HG02884 (cell line): ENCODE measurements at regions not wholly inside any gene's neighbourhood (a gene's known extent, or its start where the extent isn't known, plus 50 kb on each side); places are given as distances from the start of the nearest gene placed in this dataset.
"Not testable (repeated sequence)": the region's sequence is repeated elsewhere in the genome, so short reads cannot be mapped to it uniquely, and the experiment has no call there.

Experiments used
- ATAC-seq: cut with Tn5 transposase; IDR thresholded peaks from one replicate; pipeline ENCODE4 v1.9.1; 2021; ENCODE audit warnings: mild to moderate bottlenecking, moderate library complexity; ENCODE audit not compliant: unreplicated experiment

DNA sequence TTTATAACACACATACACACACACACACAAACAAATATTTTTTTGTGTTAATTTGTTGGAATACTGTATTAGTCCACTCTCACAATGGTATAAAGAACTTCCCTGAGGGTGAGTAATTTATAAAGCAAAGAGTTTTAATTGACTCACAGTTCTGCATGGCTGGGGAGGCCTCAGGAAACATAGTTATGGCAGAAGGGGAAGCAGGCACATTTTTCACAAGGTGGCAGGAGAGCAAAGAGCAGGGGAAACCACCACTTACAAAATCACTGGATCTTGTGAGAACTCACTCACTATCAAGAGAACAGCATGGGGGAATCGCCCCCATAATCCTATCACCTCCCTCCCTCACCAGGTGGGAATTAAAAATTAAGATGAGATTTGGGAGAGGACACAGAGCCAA lies 205.4 kb upstream of the PTPRD start:
- no peak for ATAC-seq

DNA sequence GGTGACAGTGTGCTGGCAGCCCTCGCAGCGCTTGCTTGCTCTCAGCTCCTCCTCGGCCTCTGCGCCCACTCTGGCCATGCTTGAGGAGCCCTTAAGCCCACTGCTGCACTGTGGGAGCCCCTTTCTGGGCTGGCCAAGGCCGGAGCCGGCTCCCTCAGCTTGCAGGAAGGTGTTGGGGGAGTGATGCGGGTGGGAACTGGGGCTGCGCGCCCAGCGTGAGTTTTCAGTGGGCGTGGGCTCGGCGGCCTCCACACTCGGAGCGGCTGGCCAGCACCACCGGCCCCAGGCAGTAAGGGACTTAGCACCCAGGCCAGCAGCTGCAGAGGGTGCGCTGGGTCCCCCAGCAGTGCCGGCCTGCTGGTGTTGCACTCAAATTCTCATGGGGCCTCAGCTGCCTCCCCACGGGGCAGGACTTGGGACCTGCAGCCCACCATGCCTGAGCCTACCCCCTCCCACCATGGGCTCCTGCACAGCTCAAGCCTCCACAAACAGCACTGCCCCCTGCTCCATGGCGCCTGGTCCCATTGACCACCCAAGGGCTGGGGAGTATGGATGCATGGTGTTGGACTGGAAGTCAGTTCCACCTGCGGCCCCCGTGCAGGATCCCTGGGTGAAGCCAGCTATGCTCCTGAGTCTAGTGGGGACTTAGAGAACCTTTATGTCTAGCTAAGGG lies 223.1 kb upstream of the PTPRD start:
- ATAC-seq: no peak

DNA sequence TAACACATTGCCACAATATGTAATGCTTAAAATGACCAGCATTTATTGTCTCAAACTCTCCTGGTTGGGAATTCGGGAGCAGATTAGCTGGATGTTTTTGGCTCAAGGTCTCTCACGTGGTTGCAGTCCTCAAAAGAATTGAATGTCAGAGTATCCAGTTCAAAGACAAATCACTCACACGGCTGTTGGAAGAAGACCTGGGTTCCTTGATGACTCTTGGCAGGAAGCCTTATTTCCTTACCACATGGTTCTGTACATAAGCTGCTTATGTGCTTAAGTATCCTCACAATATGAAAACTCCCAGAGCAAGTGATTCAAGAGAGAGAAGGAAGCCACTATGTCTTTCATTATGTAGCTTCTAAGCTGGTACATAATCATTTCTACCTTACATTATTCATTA lies 230.3 kb upstream of the PTPRD start:
- ATAC-seq: no peak

DNA sequence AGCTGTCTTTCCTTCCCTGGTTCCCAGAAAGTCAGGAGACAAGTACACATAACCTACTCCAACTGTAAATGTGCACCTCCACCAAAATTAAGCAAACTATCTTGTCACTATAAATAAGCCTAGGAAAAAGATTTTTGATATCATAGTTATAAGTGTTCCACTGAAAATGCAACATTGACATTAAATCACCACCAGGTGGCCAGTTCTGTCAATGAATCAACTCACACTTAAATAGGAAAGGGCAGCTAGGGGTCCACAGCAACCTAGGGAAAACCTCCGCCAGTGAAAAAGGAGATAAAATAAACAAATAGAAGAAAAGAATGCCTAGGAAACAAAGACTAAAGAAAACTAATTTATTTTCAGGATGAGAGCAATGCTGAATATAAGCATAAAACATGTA lies 243.0 kb upstream of the PTPRD start:
- ATAC-seq: no peak

DNA sequence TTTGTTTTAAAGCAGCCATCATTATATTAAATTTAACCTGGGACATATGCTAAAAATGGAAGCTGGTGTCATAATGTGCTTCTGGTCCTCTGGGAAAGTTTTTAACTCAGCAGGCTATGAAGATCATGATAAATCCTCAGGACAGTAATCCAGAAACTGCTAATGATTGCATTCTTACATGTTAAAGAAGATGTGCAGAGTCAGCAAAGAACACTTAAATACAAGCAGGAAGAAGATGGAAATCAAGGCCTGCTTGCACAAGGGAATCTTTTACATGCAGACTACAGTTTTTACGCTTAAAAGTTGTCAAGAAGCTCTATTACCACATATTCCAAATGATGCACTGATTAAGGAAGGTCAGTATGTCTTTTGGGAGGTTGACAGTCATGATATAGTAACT lies 246.0 kb upstream of the PTPRD start:
- ATAC-seq: no peak

DNA sequence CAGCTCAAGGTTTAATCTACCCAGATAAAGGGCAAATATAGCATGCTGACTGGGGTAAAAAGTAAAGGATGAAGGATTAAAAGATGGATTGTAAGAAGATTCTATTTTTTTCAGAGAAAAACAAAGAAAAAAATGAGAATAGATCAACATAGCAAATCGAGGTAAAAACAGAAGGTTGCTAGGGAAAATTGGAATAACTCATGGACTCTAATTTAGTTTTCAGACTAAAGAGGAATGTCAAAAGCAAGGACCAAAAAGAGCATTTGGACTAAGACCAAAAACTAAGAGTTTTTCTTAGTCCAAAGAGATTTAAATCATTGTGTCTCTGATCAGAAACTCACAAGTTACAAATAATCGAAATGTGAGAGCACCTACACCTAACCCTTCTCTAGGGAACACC lies 250.7 kb upstream of the PTPRD start:
- no peak for ATAC-seq

DNA sequence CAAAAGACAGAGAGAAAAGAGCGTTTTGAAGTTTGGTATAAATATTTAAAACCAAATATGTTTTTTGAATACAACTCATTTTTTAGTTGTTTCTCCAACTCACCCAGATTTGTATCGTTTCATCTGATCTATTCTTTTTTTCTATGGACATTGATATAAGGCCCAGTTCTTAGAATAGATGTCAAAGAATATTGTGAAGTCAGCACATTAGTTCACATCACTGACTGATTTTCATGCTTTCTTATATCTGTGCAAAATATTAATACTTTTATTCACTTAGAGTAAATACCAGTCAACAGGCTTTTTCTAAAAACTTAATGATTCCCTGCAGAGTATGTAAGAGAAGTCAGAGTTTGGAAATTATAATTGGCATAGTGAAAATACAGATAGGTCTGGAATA lies 254.4 kb upstream of the PTPRD start:
- ATAC-seq: no peak

DNA sequence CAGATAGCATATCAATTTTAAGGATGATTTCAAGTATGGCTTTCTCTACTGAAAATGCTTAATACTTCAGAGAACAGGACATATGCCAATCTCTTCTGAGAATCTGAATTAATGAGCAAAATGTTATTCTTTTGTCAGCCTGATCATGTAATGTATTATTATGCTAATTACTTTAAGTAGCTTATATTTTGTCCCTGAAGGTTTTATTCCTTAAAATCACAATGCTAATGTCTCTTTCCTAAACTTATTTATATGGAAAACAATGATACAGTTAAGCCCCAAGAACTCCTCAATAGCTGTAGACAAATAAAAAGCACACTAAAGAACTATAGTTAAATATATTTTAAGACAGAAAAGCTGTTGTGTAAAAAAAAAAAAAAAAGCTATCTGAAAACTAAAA lies 256.9 kb upstream of the PTPRD start:
- ATAC-seq: no peak

DNA sequence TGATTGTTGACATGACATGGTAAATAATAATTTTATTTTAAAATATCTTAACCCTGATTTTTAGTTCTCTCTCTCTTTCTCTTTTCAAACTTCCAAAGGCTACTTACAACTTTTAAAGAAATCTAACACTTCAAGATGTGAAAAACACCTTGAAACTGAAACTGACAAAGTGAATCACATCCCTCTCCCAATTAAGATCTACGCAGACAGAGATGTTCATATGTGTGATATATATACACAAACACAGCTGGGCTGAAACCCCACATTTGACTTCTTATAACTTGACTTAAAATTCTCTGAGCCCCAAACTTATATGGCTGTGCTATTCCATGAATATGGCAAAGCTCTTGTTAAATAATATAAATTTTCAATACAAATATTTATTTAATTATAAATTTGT lies 261.2 kb upstream of the PTPRD start:
- ATAC-seq: no peak

DNA sequence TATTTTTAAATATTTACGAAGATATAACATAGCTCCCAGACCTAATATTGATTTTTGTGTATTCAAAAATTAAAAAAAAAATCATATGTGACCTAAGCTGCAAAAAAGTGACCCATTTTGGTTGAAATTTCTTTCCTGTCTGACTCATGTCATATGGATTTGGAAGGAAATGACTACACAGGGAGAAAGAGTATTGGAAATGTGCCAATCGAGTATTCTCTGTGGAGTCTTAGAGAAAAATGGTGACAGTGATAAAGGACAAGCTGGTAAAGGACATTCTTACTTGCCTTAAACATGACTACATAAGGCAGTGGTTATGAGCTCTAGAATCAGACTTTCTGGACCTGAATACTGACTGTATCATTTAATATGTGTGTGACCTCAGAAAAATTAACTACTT lies 262.9 kb upstream of the PTPRD start:
- no peak for ATAC-seq

DNA sequence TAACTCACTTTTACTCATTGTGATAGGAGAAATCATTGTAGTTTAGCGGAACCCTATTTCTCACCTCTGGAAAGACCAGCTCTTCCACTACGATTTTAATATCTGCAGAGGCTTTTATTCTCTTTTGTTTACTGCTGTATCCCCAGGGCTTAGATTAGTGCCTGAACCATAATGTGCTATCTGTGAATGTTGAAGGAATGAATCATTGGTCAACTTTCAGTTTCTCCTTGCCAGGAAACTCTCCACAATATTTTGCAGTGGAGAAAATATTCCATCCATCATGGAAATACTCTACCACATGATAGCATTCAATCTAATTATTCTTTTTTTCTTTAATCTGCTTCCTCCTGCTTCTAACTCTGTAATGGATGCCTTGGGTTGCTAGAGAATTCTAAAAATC lies 263.5 kb upstream of the PTPRD start:
- ATAC-seq: no peak

DNA sequence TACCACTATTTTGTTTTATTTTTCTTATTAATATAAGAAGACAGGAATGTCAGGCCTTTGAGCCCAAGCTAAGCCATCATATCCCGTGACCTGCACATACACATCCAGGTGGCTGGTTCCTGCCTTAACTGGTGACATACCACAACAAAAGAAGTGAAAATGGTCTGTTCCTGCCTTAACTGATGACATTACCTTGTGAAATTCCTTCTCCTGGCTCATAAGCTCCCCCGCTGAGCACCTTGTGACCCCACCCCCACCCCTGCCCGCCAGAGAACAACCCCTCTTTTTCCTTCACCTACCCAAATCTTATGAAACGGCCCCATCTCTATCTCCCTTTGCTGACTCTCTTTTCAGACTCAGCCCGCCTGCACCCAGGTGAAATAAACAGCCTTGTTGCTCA lies 277.5 kb upstream of the PTPRD start:
- ATAC-seq: not testable (repeated sequence)

DNA sequence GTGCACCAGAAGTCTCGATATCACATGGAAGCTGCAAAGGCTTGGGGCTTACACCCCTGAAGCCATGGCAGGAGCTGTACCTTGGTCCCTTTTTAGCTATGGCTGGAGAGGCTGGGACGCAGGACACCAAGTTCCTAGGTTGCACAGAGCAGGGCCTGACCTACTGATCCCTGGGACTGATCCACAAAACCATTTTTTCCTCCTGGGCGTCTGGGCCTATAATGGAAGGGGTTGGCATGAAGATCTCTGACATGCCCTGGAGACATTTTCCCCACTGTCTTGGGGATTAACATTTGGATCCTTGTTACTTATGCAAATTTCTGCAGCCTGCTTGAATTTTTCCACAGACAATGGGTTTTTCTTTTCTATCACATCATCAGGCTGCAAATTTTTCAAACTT lies 286.7 kb upstream of the PTPRD start:
- ATAC-seq: no peak

DNA sequence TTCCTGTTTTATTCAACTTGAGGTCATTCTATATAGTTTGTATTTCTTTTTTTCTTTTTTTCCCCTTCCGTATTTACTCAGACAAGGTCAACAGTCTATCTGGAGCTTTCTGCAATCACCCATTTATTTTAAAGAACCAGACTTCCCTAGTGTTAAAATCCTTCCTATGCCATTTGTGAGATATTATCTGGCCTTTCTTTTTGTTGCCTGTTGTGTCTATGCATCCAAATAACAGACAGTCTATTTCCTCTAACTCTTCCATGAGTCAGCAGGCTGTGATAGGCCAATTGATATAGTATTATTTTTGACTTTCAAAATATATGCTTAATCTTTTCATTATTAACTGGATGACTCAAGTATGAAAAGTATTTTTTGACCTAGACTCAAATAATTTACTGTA lies 291.2 kb upstream of the PTPRD start:
- no peak for ATAC-seq

DNA sequence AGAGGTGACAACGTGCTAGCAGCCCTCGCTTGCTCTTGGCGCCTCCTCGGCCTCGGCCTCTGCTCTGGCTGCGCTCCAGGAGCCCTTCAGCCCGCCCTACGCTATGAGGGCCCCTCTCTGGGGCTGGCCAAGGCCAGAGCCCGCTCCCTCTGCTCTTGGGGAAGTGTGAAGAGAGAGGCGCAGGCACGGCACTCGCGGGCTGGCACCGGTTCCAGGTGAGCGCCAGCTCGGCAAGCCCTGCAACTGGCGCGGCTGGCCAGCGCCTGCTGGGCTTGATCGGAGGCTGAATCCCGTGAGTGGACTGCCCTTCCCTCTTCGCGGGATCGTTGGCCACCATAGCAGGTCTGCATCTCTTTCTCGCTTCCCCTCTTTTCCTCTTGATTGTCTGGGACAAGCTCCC lies 298.0 kb upstream of the PTPRD start:
- no peak for ATAC-seq

DNA sequence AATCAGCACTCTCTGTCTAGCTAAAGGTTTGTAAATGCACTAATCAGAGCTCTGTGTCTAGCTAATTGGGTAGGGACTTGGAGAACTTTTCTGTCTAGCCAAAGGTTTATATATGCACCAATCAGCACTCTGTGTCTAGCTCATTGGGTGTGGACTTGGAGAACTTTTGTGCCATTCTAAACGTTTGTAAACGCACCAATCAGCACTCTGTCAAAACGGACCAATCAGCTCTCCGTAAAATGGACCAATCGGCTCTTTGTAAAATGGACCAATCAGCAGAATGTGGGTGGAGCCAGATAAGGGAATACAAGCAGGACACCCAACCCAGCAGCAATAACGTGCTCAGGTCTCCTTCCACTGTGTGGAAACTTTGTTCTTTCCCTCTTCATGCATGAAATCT lies 298.6 kb upstream of the PTPRD start:
- ATAC-seq: no peak

DNA sequence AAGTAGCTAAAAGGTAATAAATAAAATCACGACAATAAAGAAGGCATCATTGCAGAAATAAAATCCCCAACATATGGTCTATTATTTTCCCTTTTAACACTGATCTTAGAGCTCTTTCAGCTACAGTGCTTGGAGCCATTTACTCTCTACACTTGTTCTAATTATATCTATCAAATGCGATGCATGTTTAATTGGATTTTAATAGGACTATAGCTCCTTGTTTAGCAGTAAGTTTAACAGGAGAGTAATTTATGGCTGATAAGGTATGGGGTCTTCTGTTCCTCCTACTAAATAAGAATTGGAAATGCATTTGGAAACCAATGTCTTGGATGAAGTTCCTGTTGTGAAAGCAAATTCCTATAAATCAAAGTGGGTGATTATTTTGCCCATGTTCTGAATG lies 304.2 kb upstream of the PTPRD start:
- ATAC-seq: no peak

DNA sequence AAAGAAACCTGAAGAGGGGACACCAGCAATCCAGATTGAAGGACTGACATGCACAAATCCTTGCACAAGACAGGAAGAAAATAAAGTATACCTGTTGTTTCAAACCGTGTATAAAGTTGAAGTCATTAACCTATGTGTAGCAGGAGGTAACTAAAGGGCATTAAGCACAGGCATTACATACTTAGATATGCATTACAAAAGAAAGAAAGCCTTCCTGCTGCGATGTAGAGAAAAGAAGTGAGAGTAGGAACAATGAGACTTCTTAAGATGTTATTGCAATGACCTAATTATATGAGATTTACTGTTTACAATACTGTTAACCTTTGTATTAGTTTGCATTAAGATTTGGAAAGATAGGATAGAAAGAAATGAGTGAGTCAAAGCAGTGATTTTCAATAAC lies 308.9 kb upstream of the PTPRD start:
- ATAC-seq: no peak

DNA sequence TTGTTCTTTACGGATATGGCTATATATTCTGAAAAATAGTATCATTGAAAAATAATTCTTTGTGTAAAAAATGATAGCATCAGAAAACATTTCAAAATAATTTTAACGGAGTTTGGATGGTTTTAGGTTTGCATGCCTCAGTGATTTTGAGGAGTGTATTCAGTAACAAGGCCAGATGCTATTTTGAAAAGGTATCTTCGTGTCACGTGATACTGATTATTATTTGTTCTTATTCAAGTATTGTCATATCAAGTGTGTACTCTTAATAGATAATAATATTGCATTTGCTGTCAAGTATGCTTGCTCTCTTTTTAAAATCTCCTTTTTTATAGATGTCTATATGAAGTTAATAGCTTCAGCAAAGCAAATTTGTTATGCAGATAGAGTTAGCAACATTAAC lies 313.1 kb upstream of the PTPRD start:
- no peak for ATAC-seq

DNA sequence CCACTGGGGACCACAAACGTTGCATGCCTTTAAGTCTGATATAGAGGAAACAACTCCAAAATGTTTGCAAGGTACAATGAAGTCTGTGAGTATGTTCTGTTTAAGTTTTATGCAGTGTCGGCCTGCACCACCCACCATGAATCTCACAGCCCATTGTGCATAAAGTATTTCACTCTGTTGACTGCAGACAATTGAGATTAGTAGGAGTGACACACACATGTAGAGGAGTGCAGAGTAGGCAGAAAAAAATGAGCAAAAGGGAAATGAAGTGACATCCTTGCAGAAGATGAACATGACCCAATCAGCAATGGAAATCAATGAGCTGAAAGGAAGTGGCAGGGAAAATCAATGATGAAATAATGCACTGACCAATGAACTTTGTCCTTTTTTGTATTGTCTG lies 315.6 kb upstream of the PTPRD start:
- no peak for ATAC-seq

DNA sequence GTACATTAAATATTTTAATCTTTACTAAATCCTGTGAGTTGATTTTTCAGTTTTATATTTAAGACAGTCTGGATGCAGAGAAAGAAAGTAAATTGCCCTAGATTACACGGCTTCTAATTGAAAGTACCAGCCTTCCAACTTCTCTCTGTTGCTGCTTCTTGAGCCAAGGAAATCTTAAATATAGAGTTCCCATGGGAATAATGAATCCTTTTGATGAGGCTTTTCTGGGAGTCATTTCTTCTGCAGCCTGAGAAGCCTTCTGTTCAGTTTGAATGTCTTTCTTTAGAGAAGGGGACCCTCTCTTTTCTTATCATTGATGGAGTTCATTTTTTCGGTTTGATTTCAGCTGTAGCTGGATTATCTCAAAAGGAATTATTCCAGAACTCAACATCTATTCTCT lies 317.3 kb upstream of the PTPRD start:
- no peak for ATAC-seq

DNA sequence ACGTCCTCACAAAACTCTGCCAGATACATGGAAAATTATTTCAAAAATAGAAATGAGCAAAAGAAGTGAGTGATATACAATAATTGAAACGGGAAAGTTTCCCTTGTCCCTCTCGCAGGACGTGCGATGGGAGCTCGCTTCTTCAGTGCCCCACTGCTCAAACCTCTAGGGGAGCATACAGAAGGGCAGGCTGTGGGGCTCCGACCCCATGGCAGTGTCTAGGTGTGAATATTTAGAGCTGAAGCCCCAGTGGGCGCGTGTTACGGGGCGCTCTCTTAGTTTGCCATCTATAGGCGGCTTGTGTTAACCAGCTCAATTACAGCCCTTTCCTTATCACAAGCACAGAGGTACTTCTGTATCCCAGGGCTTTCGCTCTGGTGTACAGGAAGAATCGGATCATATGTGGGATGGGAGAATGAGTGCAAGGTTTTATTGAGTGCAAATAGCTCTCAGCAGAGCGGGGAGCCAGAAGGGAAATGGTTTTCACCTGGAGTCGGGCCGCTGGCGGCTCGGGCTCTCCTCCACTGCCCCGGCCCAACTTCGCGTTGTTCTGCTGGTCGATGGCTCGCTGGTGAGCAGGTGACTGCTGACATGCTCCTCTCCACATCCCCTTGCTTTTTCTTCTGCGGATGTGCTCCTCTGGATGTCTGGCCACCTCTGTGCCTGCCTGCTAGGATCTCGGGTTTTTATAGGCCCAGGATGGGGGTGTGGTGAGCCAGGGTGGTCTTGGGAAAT lies 334.0 kb upstream of the PTPRD start:
- ATAC-seq: no peak

DNA sequence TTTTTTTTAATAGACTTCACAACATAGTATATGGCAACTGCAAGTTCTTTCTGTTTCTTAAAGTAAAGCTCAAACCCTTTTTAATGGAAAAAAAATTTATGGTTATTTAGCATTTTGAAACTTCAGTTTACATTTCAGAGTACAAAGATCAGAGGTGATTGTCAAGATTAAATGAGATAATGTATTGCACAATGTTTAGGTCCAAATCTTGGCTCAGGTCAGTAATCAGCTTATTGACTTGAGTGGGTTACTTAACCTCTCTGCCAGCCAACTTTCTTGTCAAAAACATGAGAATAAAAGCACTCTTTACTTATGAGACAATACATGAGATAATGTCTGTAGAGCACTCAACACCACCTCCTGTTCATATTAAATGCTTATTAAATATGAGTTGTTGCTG lies 345.1 kb upstream of the PTPRD start:
- ATAC-seq: no peak
